ENCODE measurements at regions not wholly inside any gene's neighbourhood (a gene's known extent, or its start where the extent isn't known, plus 50 kb on each side); places are given as distances from the start of the nearest gene placed in this dataset.

DNA sequence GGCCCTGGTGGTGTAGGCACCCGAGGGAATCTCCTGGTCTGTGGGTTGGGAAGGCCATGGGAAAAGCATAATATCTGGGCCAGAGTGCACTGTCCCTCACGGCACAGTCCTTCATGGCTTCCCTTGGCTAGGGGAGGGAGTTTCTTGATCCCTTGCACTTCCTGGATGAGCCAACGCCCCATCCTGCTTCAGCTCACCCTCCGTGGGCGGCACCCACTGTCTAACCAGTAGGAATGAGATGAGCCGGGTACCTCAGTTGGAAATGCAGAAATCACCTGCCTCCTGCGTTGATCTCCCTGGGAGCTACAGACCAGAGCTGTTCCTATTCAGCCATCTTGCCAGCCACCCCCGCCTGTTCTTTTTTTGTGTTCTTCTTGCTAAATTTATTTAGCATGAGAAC lies 134.4 kb downstream of the LEPR start:
- H3K79me2 ChIP-seq: no peaks in the 10 kb centered on the region
- H3K9ac ChIP-seq: no peak overlapping the region
- no peak overlapping the region for H3K4me3 ChIP-seq (ENCODE audit: low read depth, low read length)
- no peak overlapping the region for H3K4me2 ChIP-seq (ENCODE audit: low read length)
- TF ChIP-seq, protein P1, sequence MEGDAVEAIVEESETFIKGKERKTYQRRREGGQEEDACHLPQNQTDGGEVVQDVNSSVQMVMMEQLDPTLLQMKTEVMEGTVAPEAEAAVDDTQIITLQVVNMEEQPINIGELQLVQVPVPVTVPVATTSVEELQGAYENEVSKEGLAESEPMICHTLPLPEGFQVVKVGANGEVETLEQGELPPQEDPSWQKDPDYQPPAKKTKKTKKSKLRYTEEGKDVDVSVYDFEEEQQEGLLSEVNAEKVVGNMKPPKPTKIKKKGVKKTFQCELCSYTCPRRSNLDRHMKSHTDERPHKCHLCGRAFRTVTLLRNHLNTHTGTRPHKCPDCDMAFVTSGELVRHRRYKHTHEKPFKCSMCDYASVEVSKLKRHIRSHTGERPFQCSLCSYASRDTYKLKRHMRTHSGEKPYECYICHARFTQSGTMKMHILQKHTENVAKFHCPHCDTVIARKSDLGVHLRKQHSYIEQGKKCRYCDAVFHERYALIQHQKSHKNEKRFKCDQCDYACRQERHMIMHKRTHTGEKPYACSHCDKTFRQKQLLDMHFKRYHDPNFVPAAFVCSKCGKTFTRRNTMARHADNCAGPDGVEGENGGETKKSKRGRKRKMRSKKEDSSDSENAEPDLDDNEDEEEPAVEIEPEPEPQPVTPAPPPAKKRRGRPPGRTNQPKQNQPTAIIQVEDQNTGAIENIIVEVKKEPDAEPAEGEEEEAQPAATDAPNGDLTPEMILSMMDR (IDR thresholded peaks at IDR 0.05): no peak
- no peaks in the 10 kb centered on the region for H3K9me3 ChIP-seq (ENCODE audit: control insufficient read depth, low read length)
- no peaks in the 10 kb centered on the region for H3K36me3 ChIP-seq (ENCODE audit: control insufficient read depth, insufficient read depth, low read length)
- no peak overlapping the region for H3K27ac ChIP-seq
- H3K4me1 ChIP-seq: no peaks in the 10 kb centered on the region
- no peaks in the 10 kb centered on the region for H3K27me3 ChIP-seq (ENCODE audit: control insufficient read depth, insufficient read depth, low read length)
- H2AFZ ChIP-seq: no peak overlapping the region

DNA sequence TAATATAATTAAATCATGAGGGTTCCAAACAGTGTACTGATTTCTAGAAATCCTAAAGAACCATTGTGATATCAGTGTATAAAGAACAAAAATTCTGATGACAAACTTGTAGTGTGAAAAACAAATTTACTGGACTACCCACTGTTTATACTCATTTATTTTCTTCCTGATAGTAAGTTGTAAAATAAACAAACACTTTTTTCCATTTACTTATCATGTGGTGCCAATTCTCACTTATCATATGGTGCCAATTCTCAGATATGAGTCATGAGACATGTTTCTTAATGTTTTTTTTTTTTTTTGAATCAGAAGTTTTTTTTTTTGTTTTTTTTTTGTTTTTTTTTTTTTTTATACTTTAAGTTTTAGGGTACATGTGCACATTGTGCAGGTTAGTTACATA lies 137.7 kb downstream of the LEPR start:
- TF ChIP-seq, protein P1 (IDR thresholded peaks at IDR 0.05): no peak
- no peaks in the 10 kb centered on the region for H3K9me3 ChIP-seq (ENCODE audit: control insufficient read depth, low read length)
- no peaks in the 10 kb centered on the region for H3K27me3 ChIP-seq (ENCODE audit: control insufficient read depth, insufficient read depth, low read length)
- H3K9ac ChIP-seq: no peak overlapping the region
- H3K36me3 ChIP-seq (ENCODE audit: control insufficient read depth, insufficient read depth, low read length): no peaks in the 10 kb centered on the region
- H3K4me1 ChIP-seq: no peaks in the 10 kb centered on the region
- no peaks in the 10 kb centered on the region for H3K79me2 ChIP-seq
- no peak overlapping the region for H3K4me3 ChIP-seq (ENCODE audit: low read depth, low read length)
- no peak overlapping the region for H3K27ac ChIP-seq
- no peak overlapping the region for H2AFZ ChIP-seq
- H3K4me2 ChIP-seq (ENCODE audit: low read length): no peak overlapping the region

DNA sequence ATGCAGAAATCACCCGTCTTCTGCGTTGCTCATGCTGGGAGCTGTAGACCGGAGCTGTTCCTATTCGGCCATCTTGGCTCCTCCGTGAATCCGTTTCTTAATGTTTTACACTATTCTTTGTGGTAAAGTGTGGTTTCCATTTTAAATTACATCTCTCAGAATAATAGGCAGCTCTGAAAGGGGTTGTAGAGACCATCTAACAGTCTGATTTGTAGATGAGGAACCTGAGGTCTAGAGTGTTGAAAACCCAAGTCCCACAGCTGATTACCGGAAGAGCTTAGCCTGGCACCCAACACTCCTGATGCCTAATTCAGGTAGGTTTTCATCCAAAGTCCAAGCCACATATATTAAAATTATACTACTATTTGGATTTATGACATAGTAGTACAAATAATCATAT lies 144.0 kb downstream of the LEPR start:
- no peaks in the 10 kb centered on the region for H3K36me3 ChIP-seq (ENCODE audit: control insufficient read depth, insufficient read depth, low read length)
- no peaks in the 10 kb centered on the region for H3K9me3 ChIP-seq (ENCODE audit: control insufficient read depth, low read length)
- no peak overlapping the region for H3K4me2 ChIP-seq (ENCODE audit: low read length)
- no peak overlapping the region for H2AFZ ChIP-seq
- no peak overlapping the region for H3K27ac ChIP-seq
- H3K4me1 ChIP-seq: no peaks in the 10 kb centered on the region
- no peaks in the 10 kb centered on the region for H3K79me2 ChIP-seq
- H3K4me3 ChIP-seq (ENCODE audit: low read depth, low read length): no peak overlapping the region
- no peaks in the 10 kb centered on the region for H3K27me3 ChIP-seq (ENCODE audit: control insufficient read depth, insufficient read depth, low read length)
- TF ChIP-seq, protein P1 (IDR thresholded peaks at IDR 0.05): no peak
- no peak overlapping the region for H3K9ac ChIP-seq

DNA sequence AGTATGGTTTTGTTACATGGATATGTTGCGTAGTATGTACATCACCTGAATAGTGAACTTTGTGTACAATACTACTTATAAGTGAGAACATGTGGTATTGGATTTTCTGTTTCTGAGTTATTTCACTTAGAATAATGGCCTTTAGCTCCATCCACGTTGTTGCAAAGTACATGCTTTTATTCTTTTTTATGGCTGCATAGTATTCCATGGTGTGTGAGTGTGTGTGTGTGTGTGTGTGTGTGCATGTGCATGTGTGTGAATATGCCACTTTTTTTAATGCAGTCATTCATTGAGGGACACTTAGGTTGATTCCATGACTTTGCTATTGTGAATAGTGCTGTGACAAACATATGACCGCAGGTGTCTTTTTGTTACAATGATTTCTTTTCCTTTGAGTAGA lies 147.8 kb downstream of the LEPR start:
- Histone ChIP-seq H3K4me1 (no peaks in the 10 kb centered on the region), H2AFZ (no peak overlapping the region), H3K4me2 (ENCODE audit: low read length) (no peak overlapping the region), H3K79me2 (no peaks in the 10 kb centered on the region), H3K9me3 (ENCODE audit: control insufficient read depth, low read length) (no peaks in the 10 kb centered on the region), H3K27ac (no peak overlapping the region), H3K36me3 (ENCODE audit: control insufficient read depth, insufficient read depth, low read length) (no peaks in the 10 kb centered on the region), H3K4me3 (ENCODE audit: low read depth, low read length) (no peak overlapping the region), H3K27me3 (ENCODE audit: control insufficient read depth, insufficient read depth, low read length) (no peaks in the 10 kb centered on the region), H3K9ac (no peak overlapping the region)
- TF ChIP-seq, protein P1 (IDR thresholded peaks at IDR 0.05): no peak

DNA sequence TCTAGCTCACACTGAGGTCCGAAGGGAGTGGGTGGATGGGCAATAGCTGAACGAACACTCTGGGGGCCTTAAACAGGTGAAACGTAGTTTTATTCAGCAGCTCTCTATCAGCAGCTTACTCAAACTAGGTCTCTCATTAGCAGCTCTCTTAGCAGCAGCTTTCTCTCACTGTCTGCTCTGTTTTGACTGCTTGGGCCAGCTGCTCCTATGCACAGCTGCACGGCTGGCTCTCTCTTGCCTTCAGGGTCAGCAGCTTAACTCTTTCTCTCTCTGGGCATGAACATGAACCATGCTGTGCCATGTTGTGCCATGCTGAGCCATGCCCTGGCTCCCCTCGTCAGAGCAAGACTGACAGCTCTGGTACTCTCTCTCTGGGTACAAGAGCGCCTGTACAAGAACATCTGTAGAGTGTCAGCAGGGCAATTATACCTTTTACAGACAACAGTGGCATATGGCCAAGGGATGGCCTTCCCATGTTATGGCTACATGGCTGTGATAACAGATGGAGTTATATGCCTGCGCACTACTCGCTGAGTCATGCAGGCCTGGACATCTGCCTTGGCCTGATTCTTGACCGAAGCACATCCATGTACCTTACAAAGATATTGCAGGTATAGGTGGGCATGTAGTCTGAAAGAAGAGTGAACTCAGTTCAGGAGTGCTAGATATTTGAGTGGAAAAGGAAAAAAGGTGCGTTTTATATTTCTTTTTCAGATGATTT lies 152.4 kb downstream of the LEPR start:
- Histone ChIP-seq H3K9me3 (ENCODE audit: control insufficient read depth, low read length) (no peaks in the 10 kb centered on the region), H3K9ac (no peak overlapping the region), H3K27ac (no peak overlapping the region), H3K27me3 (ENCODE audit: control insufficient read depth, insufficient read depth, low read length) (no peaks in the 10 kb centered on the region), H3K36me3 (ENCODE audit: control insufficient read depth, insufficient read depth, low read length) (no peaks in the 10 kb centered on the region), H3K4me3 (ENCODE audit: low read depth, low read length) (no peak overlapping the region), H2AFZ (no peak overlapping the region), H3K4me1 (no peaks in the 10 kb centered on the region), H3K79me2 (no peaks in the 10 kb centered on the region), H3K4me2 (ENCODE audit: low read length) (no peak overlapping the region)
- TF ChIP-seq, protein P1 (IDR thresholded peaks at IDR 0.05): no peak

Data from parathyroid adenoma (tissue), 2 donors.